Glutamatergic neuron (in vitro differentiated cells): ENCODE measurements at regions not wholly inside any gene's neighbourhood (a gene's known extent, or its start where the extent isn't known, plus 50 kb on each side); places are given as distances from the start of the nearest gene placed in this dataset.

Experiments used
- DNase-seq: peaks from one replicate; pipeline ENCODE4 v3.0.0; 2022
- H3K27ac Mint-ChIP-seq: one replicate; pipeline ENCODE4 v1.8.0; 2020; ENCODE audit warnings: mild to moderate bottlenecking, mixed read lengths, inconsistent platforms; ENCODE audit not compliant: unreplicated experiment
- H3K27me3 Mint-ChIP-seq: one replicate; pipeline ENCODE4 v1.8.0; 2020; ENCODE audit warnings: mild to moderate bottlenecking, moderate library complexity, mixed read lengths, inconsistent platforms; ENCODE audit not compliant: unreplicated experiment
- H3K36me3 Mint-ChIP-seq: one replicate; pipeline ENCODE4 v1.8.0; 2020; ENCODE audit warnings: mild to moderate bottlenecking, mixed read lengths, inconsistent platforms; ENCODE audit not compliant: unreplicated experiment
- H3K4me1 Mint-ChIP-seq: one replicate; pipeline ENCODE4 v1.8.0; 2020; ENCODE audit warnings: mild to moderate bottlenecking, low read depth, mixed read lengths, inconsistent platforms; ENCODE audit not compliant: unreplicated experiment
- H3K4me3 Mint-ChIP-seq: one replicate; pipeline ENCODE4 v1.8.0; 2020; ENCODE audit warnings: mild to moderate bottlenecking, mixed read lengths, inconsistent platforms; ENCODE audit not compliant: unreplicated experiment
- H3K9me3 Mint-ChIP-seq: one replicate; pipeline ENCODE4 v1.8.0; 2020; ENCODE audit warnings: mild to moderate bottlenecking, moderate library complexity, mixed read lengths, inconsistent platforms; ENCODE audit not compliant: unreplicated experiment
- CTCF ChIP-seq: fragments of 200-600 bp; sonication (generic); IDR thresholded peaks from one replicate; pipeline ENCODE4 v1.5.0; 2021; ENCODE audit not compliant: partially characterized antibody, unreplicated experiment

DNA sequence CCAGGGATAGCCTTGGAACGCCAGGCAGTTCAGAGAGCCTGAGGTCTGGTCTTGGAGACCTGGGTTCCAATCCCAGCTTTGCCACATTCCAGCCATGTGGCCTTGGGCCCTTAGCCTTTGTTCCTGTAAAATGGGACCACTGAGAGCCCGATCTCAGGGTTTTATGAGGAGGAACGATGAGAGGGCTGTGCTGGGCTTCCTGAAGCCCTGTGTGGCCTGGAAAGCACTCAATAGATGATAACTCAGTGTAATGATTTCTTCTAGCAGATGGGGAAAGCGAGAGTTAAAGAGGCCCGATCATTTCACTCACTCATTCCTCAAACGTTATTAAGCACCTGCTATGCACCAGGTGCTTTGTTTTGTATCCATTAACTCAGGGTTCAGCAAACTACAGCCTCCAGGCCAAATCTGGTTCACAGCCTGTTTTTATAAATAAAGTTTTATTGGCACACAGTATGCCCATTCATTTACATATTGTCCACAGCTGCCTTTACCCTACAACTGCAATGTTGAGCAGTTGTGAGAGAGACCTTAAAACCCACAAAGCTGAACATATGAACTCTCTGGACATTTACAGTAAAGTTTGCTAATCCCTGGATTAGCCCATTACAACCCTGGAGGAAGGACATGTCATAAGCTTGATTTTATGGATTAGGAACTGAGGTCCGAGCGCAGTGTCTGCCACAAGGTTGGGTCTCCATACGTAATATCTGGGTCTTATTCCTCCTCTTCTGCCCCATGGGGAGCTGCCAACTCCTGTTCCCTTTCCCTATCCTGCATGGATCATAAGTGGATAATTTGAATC lies 90.4 kb downstream of the CEBPB start:
- no peak for DNase-seq
- TF ChIP-seq CTCF: no peak
- H3K36me3 Mint-ChIP-seq: no peaks in the 10 kb centered on the region
- H3K9me3 Mint-ChIP-seq: peaks cover 1% of the 10 kb centered on the region
- H3K4me1 Mint-ChIP-seq: peaks cover 16% of the 10 kb centered on the region
- no peak overlapping the region for H3K4me3 Mint-ChIP-seq
- H3K27ac Mint-ChIP-seq: no peak overlapping the region
- peaks cover 10% of the 10 kb centered on the region for H3K27me3 Mint-ChIP-seq

DNA sequence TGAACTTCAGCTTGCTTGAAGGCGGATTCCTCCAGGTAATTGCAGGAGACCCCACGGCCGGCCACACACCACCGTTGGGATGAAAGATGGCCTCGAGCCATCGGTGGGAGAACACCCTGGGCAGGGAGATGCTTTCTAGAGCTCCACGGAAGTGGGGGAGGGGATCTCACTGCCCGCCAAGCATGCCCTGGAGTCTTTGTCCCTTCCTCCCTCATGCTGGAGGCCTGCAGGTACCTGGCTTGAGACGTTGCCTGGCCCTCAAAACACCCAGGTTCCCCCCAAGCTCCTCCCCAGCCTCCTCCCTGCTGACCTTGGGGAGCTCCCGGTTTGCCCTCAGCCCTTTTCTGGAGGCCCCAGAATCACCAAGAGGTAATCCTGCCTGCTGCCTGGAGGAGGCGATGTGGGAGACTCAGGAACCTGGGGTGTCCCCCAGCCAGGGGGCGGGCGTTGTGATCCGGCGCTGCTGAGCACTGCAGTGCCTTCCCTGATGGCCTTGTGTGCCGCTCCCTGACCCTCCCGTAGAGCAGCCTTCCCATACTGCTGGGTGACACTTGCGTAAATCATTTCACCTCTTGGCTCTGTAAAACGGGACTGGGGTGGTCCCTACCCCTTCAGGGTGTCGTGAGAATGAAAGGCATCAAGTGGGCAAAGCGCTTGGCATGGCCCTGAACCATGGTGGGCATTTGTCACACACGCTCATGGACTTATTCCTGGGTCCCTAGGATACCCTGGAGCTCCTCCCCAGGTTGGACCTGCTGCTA lies 91.4 kb downstream of the CEBPB start:
- Mint-ChIP-seq H3K36me3 (no peaks in the 10 kb centered on the region), H3K9me3 (peaks cover 4% of the 10 kb centered on the region), H3K4me1 (peaks cover 23% of the 10 kb centered on the region), H3K4me3 (no peak overlapping the region), H3K27ac (no peak overlapping the region), H3K27me3 (peaks cover 10% of the 10 kb centered on the region)
- TF ChIP-seq CTCF: no peak
- DNase-seq: no peak

- Mint-ChIP-seq H3K36me3 (no peaks in the 10 kb centered on the region), H3K27ac (no peak overlapping the region)
Measured at GRCh38 chr20:50282592-50283241, 92.1 kb downstream of the CEBPB start.

GRCh38 chr20:50283370-50283769 lies 92.7 kb downstream of the CEBPB start:
- peaks cover 3% of the 10 kb centered on the region for H3K9me3 Mint-ChIP-seq
- no peak overlapping the region for H3K27ac Mint-ChIP-seq
- DNase-seq: no peak
- H3K4me1 Mint-ChIP-seq: peaks cover 23% of the 10 kb centered on the region
- no peaks in the 10 kb centered on the region for H3K36me3 Mint-ChIP-seq
- TF ChIP-seq CTCF: no peak
- H3K4me3 Mint-ChIP-seq: no peak overlapping the region
- peaks cover 10% of the 10 kb centered on the region for H3K27me3 Mint-ChIP-seq

More at GRCh38 chr20:50282592-50283241, 92.1 kb downstream of the CEBPB start:
- no peak for DNase-seq
- Mint-ChIP-seq H3K27me3 (peaks cover 10% of the 10 kb centered on the region), H3K9me3 (peaks cover 4% of the 10 kb centered on the region), H3K4me1 (peaks cover 23% of the 10 kb centered on the region), H3K4me3 (no peak overlapping the region)
- TF ChIP-seq CTCF: no peak
